ENCODE measurements at regions not wholly inside any gene's neighbourhood (a gene's known extent, or its start where the extent isn't known, plus 50 kb on each side); places are given as distances from the start of the nearest gene placed in this dataset. TPM values are rescaled to one million over a fixed set of nuclear protein-coding genes. Genes with fewer than 3 reads are reported as not detected.

Small RNAs in the stretch of these regions (small RNA-seq; reads per million reads assigned to genes)
- gene RF00425 (not detected), gene RN7SKP52 (not detected), gene RNA5SP148 (not detected), gene RNU6-1120P (not detected)

Data from skeletal muscle tissue (tissue), 1 donor.